ENCODE measurements at regions not wholly inside any gene's neighbourhood (a gene's known extent, or its start where the extent isn't known, plus 50 kb on each side); places are given as distances from the start of the nearest gene placed in this dataset.

- Histone ChIP-seq H3K9ac (ENCODE audit: low read length) (no peak overlapping the region), H3K27ac (ENCODE audit: low read depth, low read length) (no peak overlapping the region), H2AFZ (ENCODE audit: low read depth, low read length, poor library complexity, severe bottlenecking) (no peak overlapping the region), H3K4me2 (ENCODE audit: low read length) (no peak overlapping the region), H4K20me1 (ENCODE audit: insufficient read depth) (no peaks in the 10 kb centered on the region), H3K79me2 (ENCODE audit: insufficient read depth, low read length) (no peaks in the 10 kb centered on the region), H3K4me1 (ENCODE audit: control insufficient read depth in 1 of 2, insufficient read depth in 2 of 2, low read length in 2 of 2) (no peaks in the 10 kb centered on the region), H3K9me2 (ENCODE audit: insufficient read depth) (no peaks in the 10 kb centered on the region), H3K36me3 (ENCODE audit: control insufficient read depth in 1 of 2, insufficient read depth in 2 of 2, low read length in 2 of 2) (no peaks in the 10 kb centered on the region), H3K27me3 (ENCODE audit: insufficient read depth, low read length) (no peaks in the 10 kb centered on the region), H3K4me3 (replicated peaks in 1 of 2; ENCODE audit: low read depth in 1 of 2, low read length in 2 of 2) (no peak overlapping the region), H3K9me3 (ENCODE audit: control insufficient read depth in 1 of 2, insufficient read depth in 1 of 2, low read depth in 1 of 2, low read length in 2 of 2) (no peaks in the 10 kb centered on the region)
- ATAC-seq (no peak), DNase-seq (ENCODE audit: low read depth, low spot score) (no peak)
- ChIA-PET CTCF (no interaction called here), POLR2A (no interaction called here), RAD21 (ENCODE audit: low non-redundant PET in 1 of 2, low total read pairs in 2 of 2, uncharacterized antibody in 2 of 2, unreplicated experiment in 2 of 2) (no interaction called here)
- no TSS peak for BruUV-seq (replicated peaks)
- intact Hi-C loops (cut with micrococcal nuclease): no loop called here
- TF ChIP-seq CTCF (IDR thresholded peaks at IDR 0.05 in 2 of 3, conservative IDR thresholded peaks at IDR 0.05 in 1 of 3; ENCODE audit: borderline replicate concordance in 1 of 3, insufficient read depth in 1 of 3, low read depth in 2 of 3, low read length in 2 of 3) (no peak), JUND (IDR thresholded peaks at IDR 0.05) (no peak), SP1 (IDR thresholded peaks at IDR 0.05; ENCODE audit: low read depth) (no peak), EZH2phosphoT487 (IDR thresholded peaks at IDR 0.05; ENCODE audit: borderline replicate concordance) (no peak), RAD21 (IDR thresholded peaks at IDR 0.05; ENCODE audit: low read depth) (no peak), CBX3 (IDR thresholded peaks at IDR 0.05; ENCODE audit: low read depth) (no peak), ZFX (IDR thresholded peaks at IDR 0.05) (no peak), EZH2 (IDR thresholded peaks at IDR 0.05) (no peak), ELF1 (IDR thresholded peaks at IDR 0.05; ENCODE audit: borderline replicate concordance, low read depth) (no peak), ZNF274 (IDR thresholded peaks at IDR 0.05; ENCODE audit: low read depth, low read length) (no peak), EGR1 (IDR thresholded peaks at IDR 0.05; ENCODE audit: low read depth) (no peak)
- TF ChIP-seq, protein P1, sequence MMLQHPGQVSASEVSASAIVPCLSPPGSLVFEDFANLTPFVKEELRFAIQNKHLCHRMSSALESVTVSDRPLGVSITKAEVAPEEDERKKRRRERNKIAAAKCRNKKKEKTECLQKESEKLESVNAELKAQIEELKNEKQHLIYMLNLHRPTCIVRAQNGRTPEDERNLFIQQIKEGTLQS (IDR thresholded peaks at IDR 0.05): no peak
- TF ChIP-seq, protein P2, sequence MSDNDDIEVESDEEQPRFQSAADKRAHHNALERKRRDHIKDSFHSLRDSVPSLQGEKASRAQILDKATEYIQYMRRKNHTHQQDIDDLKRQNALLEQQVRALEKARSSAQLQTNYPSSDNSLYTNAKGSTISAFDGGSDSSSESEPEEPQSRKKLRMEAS (IDR thresholded peaks at IDR 0.05): no peak
- TF ChIP-seq, protein P3, sequence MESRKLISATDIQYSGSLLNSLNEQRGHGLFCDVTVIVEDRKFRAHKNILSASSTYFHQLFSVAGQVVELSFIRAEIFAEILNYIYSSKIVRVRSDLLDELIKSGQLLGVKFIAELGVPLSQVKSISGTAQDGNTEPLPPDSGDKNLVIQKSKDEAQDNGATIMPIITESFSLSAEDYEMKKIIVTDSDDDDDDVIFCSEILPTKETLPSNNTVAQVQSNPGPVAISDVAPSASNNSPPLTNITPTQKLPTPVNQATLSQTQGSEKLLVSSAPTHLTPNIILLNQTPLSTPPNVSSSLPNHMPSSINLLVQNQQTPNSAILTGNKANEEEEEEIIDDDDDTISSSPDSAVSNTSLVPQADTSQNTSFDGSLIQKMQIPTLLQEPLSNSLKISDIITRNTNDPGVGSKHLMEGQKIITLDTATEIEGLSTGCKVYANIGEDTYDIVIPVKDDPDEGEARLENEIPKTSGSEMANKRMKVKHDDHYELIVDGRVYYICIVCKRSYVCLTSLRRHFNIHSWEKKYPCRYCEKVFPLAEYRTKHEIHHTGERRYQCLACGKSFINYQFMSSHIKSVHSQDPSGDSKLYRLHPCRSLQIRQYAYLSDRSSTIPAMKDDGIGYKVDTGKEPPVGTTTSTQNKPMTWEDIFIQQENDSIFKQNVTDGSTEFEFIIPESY (IDR thresholded peaks at IDR 0.05; ENCODE audit: extremely low read depth, insufficient replicate concordance, low read length): no peak
Observed at GRCh38 chr11:129576652-129577051, 201.0 kb downstream of the BARX2 start.

All from HCT116 (cell line).